ENCODE measurements at regions not wholly inside any gene's neighbourhood (a gene's known extent, or its start where the extent isn't known, plus 50 kb on each side); places are given as distances from the start of the nearest gene placed in this dataset.

- Mint-ChIP-seq H3K4me1 (ENCODE audit: low read depth, unreplicated experiment) (peaks cover 20% of the 10 kb centered on the region), H3K9me3 (ENCODE audit: low read depth, unreplicated experiment) (peaks cover 2% of the 10 kb centered on the region), H3K36me3 (ENCODE audit: insufficient read depth, unreplicated experiment) (peaks cover 11% of the 10 kb centered on the region), H3K27ac (ENCODE audit: unreplicated experiment) (no peak overlapping the region), H3K27me3 (ENCODE audit: unreplicated experiment) (no peaks in the 10 kb centered on the region), H3K4me3 (ENCODE audit: low read depth, unreplicated experiment) (no peak overlapping the region)
- DNase-seq: no peak
- intact Hi-C loops (cut with micrococcal nuclease; ENCODE audit: unreplicated experiment): loop anchor here (10.0 kb wide), 1 partner anchor 377 kb away; no protein-coding TSS in a partner anchor
- BruUV-seq (replicated peaks): no TSS peak
- TF ChIP-seq CTCF (IDR thresholded peaks at IDR 0.05; ENCODE audit: unreplicated experiment): no peak
- CTCF ChIA-PET: no interaction called here
These were observed 285.5 kb upstream of the SLCO3A1 start for GRCh38 chr15:91568036-91568435.

GRCh38 chr15:91572110-91572509, 281.4 kb upstream of the SLCO3A1 start:
- no peaks in the 10 kb centered on the region for H3K27me3 Mint-ChIP-seq (ENCODE audit: unreplicated experiment)
- BruUV-seq (replicated peaks): no TSS peak
- H3K4me1 Mint-ChIP-seq (ENCODE audit: low read depth, unreplicated experiment): peaks cover 20% of the 10 kb centered on the region
- H3K4me3 Mint-ChIP-seq (ENCODE audit: low read depth, unreplicated experiment): no peak overlapping the region
- CTCF ChIA-PET: no interaction called here
- DNase-seq: peak; percentile 49
- peaks cover 2% of the 10 kb centered on the region for H3K9me3 Mint-ChIP-seq (ENCODE audit: low read depth, unreplicated experiment)
- peak overlapping the region; percentile 40 for H3K27ac Mint-ChIP-seq (ENCODE audit: unreplicated experiment)
- TF ChIP-seq CTCF (IDR thresholded peaks at IDR 0.05; ENCODE audit: unreplicated experiment): no peak
- intact Hi-C loops (cut with micrococcal nuclease; ENCODE audit: unreplicated experiment): no loop called here
- peaks cover 11% of the 10 kb centered on the region for H3K36me3 Mint-ChIP-seq (ENCODE audit: insufficient read depth, unreplicated experiment)

- BruUV-seq (replicated peaks): no TSS peak
- H3K27me3 Mint-ChIP-seq (ENCODE audit: unreplicated experiment): no peaks in the 10 kb centered on the region
These were observed 277.4 kb upstream of the SLCO3A1 start for GRCh38 chr15:91576096-91576495.

GRCh38 chr15:91578511-91578910, 275.0 kb upstream of the SLCO3A1 start:
- H3K27ac Mint-ChIP-seq (ENCODE audit: unreplicated experiment): no peak overlapping the region
- no peak overlapping the region for H3K4me3 Mint-ChIP-seq (ENCODE audit: low read depth, unreplicated experiment)
- intact Hi-C loops (cut with micrococcal nuclease; ENCODE audit: unreplicated experiment): no loop called here
- BruUV-seq (replicated peaks): no TSS peak
- H3K27me3 Mint-ChIP-seq (ENCODE audit: unreplicated experiment): no peaks in the 10 kb centered on the region
- no peak for DNase-seq
- TF ChIP-seq CTCF (IDR thresholded peaks at IDR 0.05; ENCODE audit: unreplicated experiment): no peak
- no peaks in the 10 kb centered on the region for H3K36me3 Mint-ChIP-seq (ENCODE audit: insufficient read depth, unreplicated experiment)
- peaks cover 2% of the 10 kb centered on the region for H3K9me3 Mint-ChIP-seq (ENCODE audit: low read depth, unreplicated experiment)
- CTCF ChIA-PET: no interaction called here
- H3K4me1 Mint-ChIP-seq (ENCODE audit: low read depth, unreplicated experiment): no peaks in the 10 kb centered on the region

More at GRCh38 chr15:91576096-91576495, 277.4 kb upstream of the SLCO3A1 start:
- Mint-ChIP-seq H3K4me1 (ENCODE audit: low read depth, unreplicated experiment) (peaks cover 12% of the 10 kb centered on the region), H3K36me3 (ENCODE audit: insufficient read depth, unreplicated experiment) (peaks cover 5% of the 10 kb centered on the region), H3K9me3 (ENCODE audit: low read depth, unreplicated experiment) (no peaks in the 10 kb centered on the region), H3K4me3 (ENCODE audit: low read depth, unreplicated experiment) (no peak overlapping the region), H3K27ac (ENCODE audit: unreplicated experiment) (no peak overlapping the region)
- CTCF ChIA-PET: interaction anchor here (0.6 kb wide), 1 partner anchor 303 kb away, joined by 3 read pairs; no protein-coding TSS in a partner anchor
- intact Hi-C loops (cut with micrococcal nuclease; ENCODE audit: unreplicated experiment): no loop called here
- no peak for DNase-seq
- no peak for TF ChIP-seq CTCF (IDR thresholded peaks at IDR 0.05; ENCODE audit: unreplicated experiment)

Measured in Calu3 (cell line).